Activated T-cell treated with anti-CD3 and anti-CD28 coated beads for 4 hours (primary cell): ENCODE measurements at regions not wholly inside any gene's neighbourhood (a gene's known extent, or its start where the extent isn't known, plus 50 kb on each side); places are given as distances from the start of the nearest gene placed in this dataset.
A peak's percentile ranks its signal among the peaks of the same experiment; 100 is the strongest.
"Not testable (repeated sequence)": the region's sequence is repeated elsewhere in the genome, so short reads cannot be mapped to it uniquely, and the experiment has no call there.

Source experiments
- DNase-seq: peaks from one replicate; pipeline ENCODE4 v3.0.0-alpha.2; 2020

DNA sequence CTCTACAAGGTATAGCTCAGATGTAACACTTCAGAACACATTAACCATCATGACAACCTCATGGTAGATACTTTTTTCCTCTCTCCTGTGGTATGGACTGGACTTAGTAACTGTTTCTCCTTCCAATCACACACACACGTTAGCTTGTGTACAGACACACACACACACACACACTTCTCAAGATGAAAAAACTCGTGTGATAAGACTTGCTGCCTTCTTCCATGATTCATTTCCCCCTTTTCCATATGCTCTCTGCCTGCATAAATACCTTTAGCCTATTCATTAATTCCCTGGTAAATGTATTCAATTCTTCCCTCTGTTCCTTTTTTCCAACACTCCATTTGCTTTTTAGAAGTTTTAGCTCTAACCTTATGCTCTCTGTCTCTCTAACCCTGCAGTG, 118.9 kb upstream of the TANK start:
- DNase-seq: no peak

DNA sequence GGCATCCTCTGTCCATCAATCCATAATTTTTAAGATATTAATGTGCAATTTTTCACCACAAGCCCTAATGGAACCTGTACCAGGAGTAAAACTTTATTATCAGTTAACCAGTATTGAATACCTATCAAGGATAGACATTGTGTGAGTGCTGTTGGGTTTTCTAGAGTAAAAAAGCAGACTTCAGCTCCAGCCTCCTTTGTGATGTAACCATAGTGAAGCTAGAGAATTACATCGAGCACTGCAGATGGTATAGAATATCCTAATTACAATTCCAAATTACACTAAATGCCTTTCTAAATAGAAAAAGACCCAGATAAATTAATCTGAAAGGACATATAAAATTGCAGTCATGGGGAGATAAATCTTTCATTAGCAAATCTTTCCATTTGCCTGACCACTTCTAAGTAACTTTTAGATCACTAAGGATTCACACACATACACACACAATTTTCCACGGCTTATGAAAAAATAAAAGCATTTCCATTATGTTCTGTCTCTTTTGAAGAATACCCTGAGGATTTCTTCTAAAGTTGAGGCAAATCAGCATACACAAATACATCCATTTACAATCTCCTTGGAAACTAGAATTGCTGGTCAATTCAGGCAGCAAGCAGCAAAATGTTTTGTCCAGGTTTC, 117.1 kb upstream of the TANK start:
- no peak for DNase-seq

DNA sequence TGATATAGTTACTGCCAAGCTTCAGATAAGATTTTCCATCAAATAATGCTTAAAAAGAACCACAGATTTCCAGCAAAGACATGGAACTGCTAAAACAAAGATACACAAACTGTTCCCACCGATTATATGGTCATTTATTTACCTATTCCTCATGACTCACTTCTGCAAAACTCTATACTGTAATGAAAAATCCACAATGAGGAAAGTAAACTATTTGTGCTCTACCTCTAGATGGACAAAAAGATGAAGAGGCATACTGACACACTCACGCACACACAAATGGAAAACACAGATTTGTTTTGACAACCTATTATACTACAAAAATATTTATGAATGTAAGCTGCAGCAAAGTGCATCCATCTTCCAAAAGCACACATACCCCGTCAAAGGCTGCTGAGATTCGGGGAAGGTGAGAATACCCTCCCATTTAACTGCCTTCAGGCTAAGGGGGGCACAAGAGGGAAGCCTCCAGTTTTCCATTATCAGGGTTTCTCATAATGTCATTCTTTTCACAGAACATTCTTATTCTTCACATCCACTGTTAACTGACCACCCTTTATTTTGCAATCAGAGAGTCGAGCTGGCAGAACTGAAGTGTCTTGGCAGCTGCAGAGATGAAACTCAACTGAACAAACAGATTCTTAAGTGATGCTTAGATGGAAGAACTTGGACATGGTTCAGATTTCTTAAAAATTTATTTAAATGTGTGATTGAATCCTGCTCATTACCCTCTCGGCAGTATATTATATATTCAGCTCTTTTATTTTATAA, 115.9 kb upstream of the TANK start:
- no peak for DNase-seq

DNA sequence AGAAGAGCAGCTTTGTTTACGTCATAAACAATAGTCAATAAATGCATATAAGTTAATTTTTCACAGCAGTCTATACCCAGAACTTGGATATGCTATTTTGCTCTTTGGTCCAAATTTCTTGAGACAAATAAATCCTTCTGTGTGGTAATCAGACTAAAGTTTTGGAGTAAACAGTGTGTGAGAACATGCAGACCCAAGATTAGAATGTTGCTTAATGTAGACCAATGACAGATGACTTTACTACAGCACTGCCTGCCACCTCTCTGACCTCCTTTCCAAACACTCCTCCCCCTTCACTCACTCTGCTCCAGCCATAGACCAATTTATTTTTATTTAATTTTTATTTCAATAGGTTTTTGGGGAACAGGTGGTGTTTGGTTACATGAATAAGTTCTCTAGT, 115.3 kb upstream of the TANK start:
- DNase-seq: no peak

DNA sequence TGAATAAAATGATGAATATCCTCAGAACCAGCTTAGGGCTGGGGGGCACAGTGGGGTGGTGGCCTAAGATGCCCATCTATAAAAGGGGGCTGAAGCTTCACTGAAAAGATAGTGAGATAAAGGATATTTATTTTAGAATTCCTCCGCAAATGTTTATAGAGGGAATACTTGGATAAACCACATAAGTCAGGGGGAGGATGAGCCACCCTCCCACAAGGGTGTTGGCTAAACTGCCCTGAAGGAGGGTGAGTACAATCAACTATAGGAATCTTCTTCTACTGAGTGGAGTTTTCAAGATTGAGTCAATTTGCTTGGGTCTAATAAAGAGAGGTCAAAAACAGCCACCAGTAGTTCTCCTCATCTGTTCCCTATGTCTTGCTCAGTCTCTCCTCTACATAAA, 114.5 kb upstream of the TANK start:
- DNase-seq: no peak

DNA sequence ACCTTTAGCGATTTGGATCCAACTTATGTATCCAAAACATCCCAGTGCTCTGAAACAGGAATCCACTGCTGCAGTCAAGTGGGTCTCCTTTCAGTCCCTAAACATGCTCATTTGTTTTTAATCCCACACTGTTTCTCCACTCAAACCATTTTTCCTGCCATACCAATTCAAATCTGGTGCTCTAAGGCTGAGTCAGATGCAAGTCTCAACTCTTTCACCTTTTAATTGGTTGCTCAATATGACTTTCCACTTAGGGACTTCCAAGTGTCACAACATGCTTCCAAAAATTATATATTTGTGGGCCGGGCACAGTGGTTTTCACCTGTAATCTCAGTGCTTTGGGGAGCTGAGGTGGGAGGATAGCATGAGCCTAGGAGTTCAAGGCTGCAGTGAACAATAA, 113.4 kb upstream of the TANK start:
- DNase-seq: no peak

DNA sequence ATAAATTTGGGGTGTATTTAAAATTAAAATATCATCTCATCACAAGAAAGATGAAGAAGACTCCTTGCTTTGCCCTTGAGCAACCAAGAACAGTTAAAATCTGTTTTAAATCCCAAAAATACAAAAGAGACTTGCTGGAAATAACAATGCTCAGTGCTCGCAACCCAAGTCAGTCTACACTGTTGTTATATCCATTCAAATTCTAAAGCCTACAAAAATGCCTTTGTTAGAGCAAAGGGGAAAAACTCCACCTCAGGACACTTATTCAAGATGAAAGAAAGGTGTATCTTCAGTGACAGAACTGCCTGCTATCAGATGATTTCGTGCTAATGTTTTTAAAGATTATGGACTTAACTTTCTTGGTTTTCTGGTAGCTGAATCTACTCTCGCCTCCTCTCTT, 111.9 kb upstream of the TANK start:
- no peak for DNase-seq

DNA sequence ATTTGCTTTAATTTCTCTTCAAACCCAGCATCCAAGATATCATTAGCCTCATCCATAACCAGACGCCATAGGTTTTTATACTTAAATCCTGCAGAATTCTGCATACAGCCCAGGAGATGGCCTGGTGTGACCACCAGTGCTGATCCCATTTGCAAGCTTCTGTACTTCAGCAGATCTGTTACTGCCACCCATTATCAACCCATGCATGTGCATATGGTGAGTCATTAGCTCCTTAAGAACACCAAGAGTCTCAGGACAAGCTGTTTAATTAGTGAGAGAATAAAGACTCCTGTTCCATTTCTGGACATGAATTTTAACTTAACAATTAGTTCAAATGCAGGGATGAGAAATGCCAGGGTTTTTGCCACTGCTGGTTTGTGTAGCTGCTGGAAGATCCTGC, 110.7 kb upstream of the TANK start:
- no peak for DNase-seq

DNA sequence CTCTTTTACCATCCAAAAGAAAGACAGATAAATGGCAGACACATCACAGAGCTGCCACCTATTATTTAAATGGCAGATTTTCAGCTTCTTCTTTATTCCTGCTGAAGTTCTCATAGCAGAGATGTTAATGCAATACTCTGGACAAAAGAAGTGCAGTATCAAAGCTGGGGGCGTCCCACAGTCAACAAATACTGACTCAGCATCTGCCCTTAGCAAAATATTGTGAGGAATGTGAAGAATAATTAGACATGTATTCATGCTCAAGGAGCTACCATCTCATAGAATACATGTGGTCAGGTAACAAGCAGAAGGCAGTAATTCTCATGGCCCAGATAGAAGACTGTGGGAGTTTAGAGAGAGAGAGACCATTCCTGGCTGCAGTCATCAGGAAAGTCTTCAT, 108.0 kb upstream of the TANK start:
- no peak for DNase-seq

DNA sequence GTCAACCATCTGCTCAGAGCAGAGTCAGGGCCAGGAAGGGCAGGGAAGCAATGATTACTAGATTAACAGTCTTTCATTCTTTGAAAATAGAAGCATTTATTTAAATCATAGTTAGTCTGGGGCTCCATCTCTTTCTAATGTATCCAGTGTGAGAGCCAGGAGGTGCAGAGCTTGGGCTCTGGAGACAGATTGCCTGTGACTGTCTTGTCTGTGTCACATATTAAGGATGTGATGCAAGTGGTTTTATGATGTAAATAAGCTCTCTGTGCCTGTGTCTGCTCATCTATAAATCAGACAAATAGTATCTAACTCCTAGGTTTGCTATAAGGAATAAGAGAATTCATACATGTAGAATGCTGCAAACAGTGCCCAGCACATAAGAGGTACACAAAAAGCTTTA, 104.9 kb upstream of the TANK start:
- no peak for DNase-seq

DNA sequence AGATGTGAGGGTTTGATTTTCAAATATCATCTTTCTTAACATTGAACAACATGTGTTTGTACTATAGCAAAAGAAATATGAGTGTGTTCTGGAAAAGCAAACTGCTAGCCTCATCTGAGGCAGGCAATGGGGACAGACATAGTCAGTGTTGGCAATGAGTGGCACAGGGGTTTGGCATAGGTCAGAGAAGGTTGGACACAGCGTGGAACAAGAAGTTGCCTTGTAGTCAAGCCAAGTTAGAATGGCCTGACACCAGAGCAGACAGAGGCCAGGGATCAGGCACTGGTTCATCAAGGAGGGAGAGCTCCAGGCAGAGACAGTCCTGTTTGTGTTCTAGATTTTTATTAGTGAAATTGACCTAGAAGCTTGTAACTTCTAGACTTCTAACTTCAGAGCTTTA, 100.8 kb upstream of the TANK start:
- no peak for DNase-seq

DNA sequence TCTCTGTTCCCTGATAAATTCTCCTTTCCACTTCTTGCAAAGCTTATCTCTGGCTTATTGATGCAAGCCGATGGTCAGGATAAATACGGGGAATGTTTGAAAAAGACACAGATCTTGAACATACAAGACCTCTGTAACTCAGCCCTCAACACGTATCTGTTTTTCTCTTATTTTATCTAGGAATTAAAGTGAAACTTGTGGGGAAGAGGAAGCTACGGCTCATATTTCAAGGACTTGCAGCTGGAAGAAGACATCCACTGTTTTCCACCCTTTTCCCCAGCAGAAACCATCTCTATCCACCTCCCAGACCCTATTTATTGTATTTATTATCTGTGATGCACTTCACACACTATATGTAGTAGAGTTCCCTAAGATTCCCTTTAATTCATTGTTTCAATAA, 98.4 kb upstream of the TANK start:
- no peak for DNase-seq

DNA sequence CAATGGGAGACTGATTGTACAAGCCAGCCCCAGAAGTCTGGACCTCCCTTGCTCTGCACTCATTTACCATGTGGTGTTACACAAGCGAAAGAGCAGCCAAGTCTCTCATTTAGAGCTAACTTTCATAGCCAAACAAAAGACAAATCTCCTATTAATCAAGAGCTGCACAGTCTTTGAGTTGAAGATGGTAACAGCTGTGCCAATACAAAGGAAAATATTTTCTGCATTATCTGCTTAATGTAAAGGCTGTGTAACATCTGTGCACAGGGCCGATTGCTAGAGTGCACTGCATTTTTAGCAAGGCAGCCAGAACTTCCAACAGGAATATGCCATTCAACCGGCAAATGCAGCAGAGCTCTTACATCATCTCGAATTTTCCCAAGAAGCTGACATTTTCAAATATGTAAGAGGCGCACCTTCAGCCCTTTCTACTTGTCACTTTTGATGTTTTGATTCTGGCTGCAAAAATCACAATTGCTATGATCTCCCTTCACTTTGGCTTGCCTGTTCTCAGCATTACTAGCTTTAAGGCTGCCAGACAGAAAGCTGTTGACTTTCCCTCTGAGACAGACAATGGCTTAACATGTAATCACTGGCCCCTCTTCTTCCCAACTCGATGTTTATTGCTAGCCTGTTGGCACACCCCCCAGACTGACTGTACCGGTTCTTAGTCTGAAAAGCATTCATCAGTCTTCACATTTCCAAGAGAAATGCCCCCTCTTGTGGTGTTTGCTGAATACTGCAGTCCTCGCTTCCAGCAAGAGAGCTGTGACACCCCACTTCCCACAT, 96.9 kb upstream of the TANK start:
- DNase-seq: peak; percentile 62

DNA sequence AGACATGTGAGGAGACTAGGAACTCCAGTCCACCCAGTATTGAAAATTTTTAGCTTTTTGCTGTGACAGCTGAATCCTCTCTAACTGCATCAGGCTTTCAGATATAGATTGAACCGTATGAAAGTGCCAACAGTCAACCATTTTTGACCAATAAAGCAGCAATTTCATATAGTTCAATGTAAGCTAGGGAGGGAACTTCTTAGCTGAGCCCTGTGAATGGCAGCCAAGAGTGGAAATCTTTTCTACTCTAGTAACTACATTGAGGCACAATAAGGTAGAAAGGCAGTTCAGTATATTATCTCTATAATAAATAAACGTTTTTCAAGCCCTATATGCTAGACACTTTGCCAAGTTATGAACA, 96.3 kb upstream of the TANK start:
- DNase-seq: no peak

DNA sequence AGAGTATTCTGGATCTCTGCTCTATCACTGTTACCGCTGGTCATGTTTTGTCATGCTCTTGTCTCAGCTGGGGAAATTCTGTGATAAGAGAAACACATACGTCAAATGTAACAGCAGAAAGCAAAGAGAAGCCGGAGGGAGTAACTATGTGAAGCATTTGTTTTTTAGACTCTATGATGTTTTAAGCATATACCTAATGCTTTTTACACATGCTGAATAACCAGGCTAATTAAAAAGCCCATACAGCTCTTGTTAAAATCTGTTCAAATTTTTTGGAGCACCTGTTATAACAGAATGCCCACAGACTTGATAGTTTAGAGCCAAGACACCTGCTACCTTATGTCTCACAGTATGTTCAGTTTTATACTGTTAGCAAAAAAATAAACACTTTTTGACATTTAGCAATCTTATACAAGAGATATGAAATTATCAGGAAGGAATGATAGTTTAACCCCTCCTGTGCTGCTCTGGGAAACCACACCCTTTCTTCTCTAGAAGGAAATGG, 92.3 kb upstream of the TANK start:
- DNase-seq: no peak

DNA sequence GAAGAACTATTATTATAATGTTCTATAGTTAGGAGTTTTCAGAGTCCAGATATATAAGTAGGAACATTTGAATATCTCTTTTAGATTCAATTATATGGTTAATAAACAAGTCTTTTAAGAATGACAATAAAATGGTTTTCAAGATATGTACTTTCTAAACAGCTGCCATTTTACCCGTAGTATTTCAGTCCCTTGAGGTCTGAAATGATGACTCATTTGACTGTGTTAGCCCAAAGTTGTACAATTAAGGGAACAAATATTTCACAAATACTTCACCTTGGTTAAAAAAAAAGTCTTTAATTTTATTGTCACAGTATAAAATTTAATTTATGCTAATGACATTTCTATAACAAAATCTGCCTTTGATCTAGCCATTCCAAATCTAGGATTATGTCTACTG, 91.6 kb upstream of the TANK start:
- no peak for DNase-seq

DNA sequence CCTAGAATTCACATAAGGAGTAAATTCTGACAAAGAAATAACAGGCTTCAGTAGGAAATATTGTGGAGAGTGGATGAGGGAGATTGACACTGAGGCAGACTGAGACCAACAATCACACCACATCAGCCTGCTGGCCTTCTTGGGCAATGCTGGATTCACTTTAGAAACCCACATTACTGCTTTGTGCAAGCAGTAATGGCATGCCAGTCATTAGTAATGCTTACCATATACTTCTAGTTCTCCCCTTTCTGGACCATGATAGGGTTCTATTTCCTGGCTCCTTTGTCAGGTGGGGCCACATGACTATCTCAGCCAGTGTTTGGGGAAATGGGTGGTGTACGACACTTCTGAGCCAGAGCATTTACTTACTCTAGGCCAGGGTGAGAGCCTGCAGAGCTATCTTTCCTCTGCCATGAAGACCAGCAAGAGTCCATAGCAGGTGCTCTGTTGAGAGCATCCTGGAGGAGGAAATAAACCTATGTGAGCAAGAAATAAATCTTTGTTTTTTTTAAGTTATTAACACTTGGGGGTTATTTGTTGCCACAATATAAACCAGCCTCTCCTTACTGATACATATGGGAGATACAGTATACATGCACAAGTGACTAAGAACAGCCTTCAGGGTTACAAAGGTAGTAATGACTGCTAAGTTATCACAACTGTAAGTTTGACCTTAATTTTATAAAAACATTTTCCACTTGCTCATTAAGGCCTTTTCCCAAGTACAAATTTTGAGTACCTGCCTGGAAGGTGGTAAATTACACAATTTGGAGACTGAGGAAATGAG, 89.3 kb upstream of the TANK start:
- DNase-seq: no peak

DNA sequence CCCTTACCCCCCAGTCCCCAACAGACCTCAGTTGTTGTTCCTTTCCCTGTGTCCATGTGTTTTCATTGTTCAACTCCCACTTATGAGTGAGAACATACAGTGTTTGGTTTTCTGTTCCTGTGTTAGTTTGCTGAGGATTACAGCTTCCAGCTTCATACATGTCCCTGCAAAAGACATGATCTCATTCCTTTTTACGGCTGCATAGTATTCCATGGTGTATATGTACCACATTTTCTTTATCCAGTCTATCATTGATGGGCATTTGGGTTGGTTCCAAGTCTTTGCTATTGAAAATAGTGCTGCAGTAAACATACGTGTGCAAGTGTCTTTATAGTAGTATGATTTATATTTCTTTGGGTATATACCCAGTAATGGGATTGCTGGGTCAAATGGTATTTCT, 87.8 kb upstream of the TANK start:
- DNase-seq: not testable (repeated sequence)

DNA sequence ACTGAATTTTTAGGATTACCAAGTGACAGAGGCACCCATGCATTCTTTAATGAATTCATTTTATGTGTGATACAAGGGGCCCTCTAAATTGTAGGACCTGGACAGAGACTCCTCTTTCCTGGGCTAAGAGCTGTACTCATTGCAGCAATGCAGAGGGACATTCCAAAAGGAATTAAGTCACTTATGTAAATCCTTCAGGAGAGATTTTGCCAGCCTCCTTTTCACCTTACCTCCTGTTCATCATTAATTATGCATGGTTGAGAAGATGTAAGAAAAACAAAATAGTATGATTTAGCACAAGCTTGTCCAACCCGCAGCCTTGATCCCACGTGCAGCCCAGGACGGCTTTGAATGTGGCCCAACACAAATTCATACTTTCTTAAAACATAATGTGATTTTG, 84.5 kb upstream of the TANK start:
- no peak for DNase-seq

DNA sequence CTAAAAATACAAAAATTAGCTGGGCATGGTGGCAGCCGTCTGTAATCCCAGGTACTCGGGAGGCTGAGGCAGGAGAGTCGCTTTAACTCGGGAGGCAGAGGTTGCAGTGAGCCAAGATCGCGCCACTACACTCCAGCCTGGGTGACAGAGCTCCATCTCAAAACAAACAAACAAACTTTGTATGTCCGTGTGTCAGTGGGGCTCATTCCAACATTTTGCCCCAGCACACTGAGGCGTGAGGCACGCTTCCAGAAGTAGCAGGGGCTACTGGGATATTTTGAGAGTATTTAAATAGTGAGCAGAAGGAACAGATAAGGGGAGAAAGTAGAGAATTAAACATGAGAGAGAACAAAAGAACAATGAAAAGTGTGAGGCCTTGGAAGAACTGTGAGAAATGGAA, 83.3 kb upstream of the TANK start:
- no peak for DNase-seq

DNA sequence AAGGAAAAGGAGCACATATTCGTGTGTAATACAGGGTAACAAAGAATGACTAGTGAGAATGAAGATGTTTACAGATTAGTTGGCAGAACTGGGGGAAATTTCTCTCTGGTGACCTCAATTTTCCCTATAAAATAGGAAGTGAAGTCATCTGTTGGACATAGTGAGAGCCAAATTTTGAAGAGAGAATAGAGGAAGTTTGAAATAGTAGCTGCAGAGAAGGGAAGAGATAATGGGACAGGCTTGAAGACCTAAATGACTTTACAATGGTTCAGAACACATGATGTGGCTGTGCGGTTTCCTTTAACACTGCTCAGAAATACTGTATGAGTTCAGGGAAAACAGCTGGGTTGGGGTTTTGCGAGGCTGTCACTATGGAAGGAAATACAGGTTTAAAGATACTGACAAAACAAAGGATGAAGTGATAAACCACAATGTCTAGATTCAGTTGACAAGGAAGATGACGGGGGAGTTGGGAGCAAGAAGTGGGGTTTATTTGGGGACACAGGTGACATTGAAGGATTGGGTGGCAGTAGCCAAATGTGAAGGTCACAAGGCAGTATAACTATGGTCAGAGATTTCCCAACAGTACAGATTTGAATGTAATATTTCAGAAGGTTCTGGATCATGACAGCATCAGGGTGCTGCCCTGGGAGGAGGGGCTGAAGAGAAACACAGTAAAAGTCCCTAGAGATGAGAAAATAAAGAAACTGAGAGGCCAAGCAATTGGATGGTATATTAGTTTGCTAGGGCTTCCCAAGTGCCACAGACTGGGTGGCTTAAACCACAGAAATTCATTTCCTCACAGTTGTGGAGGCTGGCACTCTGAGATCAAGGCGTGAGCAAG, 82.6 kb upstream of the TANK start:
- DNase-seq: peak; percentile 37

DNA sequence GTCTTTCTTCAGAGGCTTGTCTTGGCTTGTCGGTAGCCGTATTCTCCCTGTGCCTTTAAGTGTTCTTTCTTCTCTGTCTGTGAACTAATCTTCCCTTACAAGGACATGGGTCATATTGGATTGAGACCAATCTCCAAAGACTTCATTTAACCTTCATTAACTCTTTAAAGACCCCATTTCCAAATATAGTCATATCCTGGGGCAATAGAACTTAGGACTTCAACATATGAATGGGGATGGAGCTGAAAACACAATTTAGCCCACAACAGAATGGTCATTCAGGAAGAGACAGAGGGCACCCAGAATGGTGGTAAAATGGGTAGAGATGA, 82.1 kb upstream of the TANK start:
- DNase-seq: no peak
